Suprapubic skin (tissue), 4 donors: ENCODE measurements at regions not wholly inside any gene's neighbourhood (a gene's known extent, or its start where the extent isn't known, plus 50 kb on each side); places are given as distances from the start of the nearest gene placed in this dataset.

Source experiments
- POLR2A ChIP-seq, 2 donors: fragments of 450-650 bp; IDR thresholded peaks; one replicate each; pipeline ENCODE4 v1.6.1; 2017; ENCODE audit warnings: antibody characterized with exemption in 2 of 2, mild to moderate bottlenecking in 2 of 2, moderate library complexity in 2 of 2
- POLR2AphosphoS5 ChIP-seq, 3 donors: sonication (generic); formaldehyde crosslinking; IDR thresholded peaks; one replicate each; pipeline ENCODE4 v1.6.1; 2017; ENCODE audit warnings: antibody characterized with exemption in 3 of 3
- TF ChIP-seq, protein P1 (sequence below), 2 donors: fragments of 200-600 bp in 1 of 2; fragments of 450-650 bp in 1 of 2; sonication (generic) in 1 of 2; IDR thresholded peaks; one replicate each; pipeline ENCODE4 v1.5.1; 2016 to 2019; ENCODE audit warnings: antibody characterized with exemption in 2 of 2, mild to moderate bottlenecking in 1 of 2, moderate library complexity in 1 of 2

DNA sequence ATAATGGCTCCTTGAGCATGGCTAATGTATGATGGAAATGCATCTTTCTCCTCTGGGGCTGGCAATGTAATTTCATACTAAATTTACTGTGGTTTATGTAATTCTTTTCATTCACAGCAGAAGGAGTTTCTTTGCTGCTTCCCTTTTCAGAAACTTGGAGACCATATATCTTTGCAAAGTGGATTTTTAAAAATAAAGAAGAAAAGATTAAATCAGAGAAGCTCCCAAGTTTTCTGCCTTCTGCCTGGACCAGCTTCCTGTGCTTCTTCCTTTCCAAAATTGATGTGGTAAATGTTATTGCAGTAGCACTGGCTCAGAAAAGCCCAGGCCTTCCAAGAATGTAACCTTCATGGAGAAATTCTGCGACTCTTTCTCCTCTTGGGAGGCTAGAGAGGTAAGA lies 300.1 kb upstream of the NCAM1 start:
- TF ChIP-seq, protein P1, sequence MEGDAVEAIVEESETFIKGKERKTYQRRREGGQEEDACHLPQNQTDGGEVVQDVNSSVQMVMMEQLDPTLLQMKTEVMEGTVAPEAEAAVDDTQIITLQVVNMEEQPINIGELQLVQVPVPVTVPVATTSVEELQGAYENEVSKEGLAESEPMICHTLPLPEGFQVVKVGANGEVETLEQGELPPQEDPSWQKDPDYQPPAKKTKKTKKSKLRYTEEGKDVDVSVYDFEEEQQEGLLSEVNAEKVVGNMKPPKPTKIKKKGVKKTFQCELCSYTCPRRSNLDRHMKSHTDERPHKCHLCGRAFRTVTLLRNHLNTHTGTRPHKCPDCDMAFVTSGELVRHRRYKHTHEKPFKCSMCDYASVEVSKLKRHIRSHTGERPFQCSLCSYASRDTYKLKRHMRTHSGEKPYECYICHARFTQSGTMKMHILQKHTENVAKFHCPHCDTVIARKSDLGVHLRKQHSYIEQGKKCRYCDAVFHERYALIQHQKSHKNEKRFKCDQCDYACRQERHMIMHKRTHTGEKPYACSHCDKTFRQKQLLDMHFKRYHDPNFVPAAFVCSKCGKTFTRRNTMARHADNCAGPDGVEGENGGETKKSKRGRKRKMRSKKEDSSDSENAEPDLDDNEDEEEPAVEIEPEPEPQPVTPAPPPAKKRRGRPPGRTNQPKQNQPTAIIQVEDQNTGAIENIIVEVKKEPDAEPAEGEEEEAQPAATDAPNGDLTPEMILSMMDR (IDR thresholded peaks at IDR 0.05) = no peak
- TF ChIP-seq POLR2A (IDR thresholded peaks at IDR 0.05) (no peak), POLR2AphosphoS5 (IDR thresholded peaks at IDR 0.05) (no peak)
